Lung (tissue), 11 donors: ENCODE measurements at regions not wholly inside any gene's neighbourhood (a gene's known extent, or its start where the extent isn't known, plus 50 kb on each side); places are given as distances from the start of the nearest gene placed in this dataset.

ENCODE experiments used
- ATAC-seq: fragments of 200-7000 bp; cut with Tn5 transposase; one replicate; pipeline ENCODE4 v1.9.1; 2020; ENCODE audit warnings: moderate number of reproducible peaks; ENCODE audit not compliant: insufficient read depth, low FRiP score
- DNase-seq, 3 donors: peaks; one replicate each; pipeline ENCODE4 v3.0.0-alpha.2; 2013 to 2017
- H3K27ac ChIP-seq, 2 donors: one replicate each; pipeline ENCODE4 v1.5.1; 2013; ENCODE audit warnings: mild to moderate bottlenecking in 2 of 2, moderate library complexity in 2 of 2, control low read depth in 1 of 2, inconsistent platforms in 1 of 2, low read depth in 1 of 2, low read length in 1 of 2
- H3K27me3 ChIP-seq, 3 donors: one replicate each; pipeline ENCODE4 v1.5.1; 2013; ENCODE audit warnings: low read length in 2 of 3; ENCODE audit not compliant: control insufficient read depth in 3 of 3, insufficient read depth in 3 of 3
- H3K36me3 ChIP-seq, 4 donors: one replicate each; pipeline ENCODE4 v1.5.1; 2013; ENCODE audit warnings: low read length in 4 of 4, mild to moderate bottlenecking in 1 of 4, moderate library complexity in 1 of 4; ENCODE audit not compliant: control insufficient read depth in 4 of 4, insufficient read depth in 4 of 4
- H3K4me1 ChIP-seq, 5 donors: one replicate each; pipeline ENCODE4 v1.5.1; 2013; ENCODE audit warnings: low read length in 5 of 5, mild to moderate bottlenecking in 2 of 5, moderate library complexity in 1 of 5; ENCODE audit not compliant: control insufficient read depth in 5 of 5, insufficient read depth in 5 of 5
- H3K4me3 ChIP-seq: one replicate; pipeline ENCODE4 v1.5.1; 2013; ENCODE audit warnings: mild to moderate bottlenecking, control low read depth, moderate library complexity
- H3K9ac ChIP-seq, 2 donors: one replicate each; pipeline ENCODE4 v1.5.1; 2013; ENCODE audit warnings: low read length in 2 of 2, control low read depth in 1 of 2; ENCODE audit not compliant: insufficient read depth in 1 of 2
- H3K9me3 ChIP-seq, 4 donors: one replicate each; pipeline ENCODE4 v1.5.1; 2013; ENCODE audit warnings: low read length in 3 of 4, mild to moderate bottlenecking in 1 of 4, moderate library complexity in 1 of 4; ENCODE audit not compliant: control insufficient read depth in 4 of 4, insufficient read depth in 3 of 4
- CTCF ChIP-seq: IDR thresholded peaks from 2 replicates; pipeline ENCODE4 v1.5.1; 2012; ENCODE audit warnings: mild to moderate bottlenecking; ENCODE audit errors: control extremely low read depth, extremely low read depth
- WGBS, 2 donors: extraction: QIAGEN DNeasy Blood & Tissue Kit; methylation state at CpG; one replicate each; pipeline ENCODE4 v1.1.7; 2013; 5-methylcytosine and 5-hydroxymethylcytosine counted together
- donor health status: control.
- donor health status: control.
- donor health status: Bipolar disorder and iron deficiency.
- donor health status: healthy.
- donor health status: DM: yes; HTN: yes; CAD: no.

- no peaks in the 10 kb centered on the region for H3K36me3 ChIP-seq
- no peaks in the 10 kb centered on the region for H3K9me3 ChIP-seq
- peaks cover 0 to 33% (median 0%) of the 10 kb centered on the region in 5 donors for H3K4me1 ChIP-seq
- ATAC-seq (no peak), DNase-seq (no peak)
- 68 to 87% methylated on average over 2 of the region's 2 CpGs for WGBS, 2 donors
- no peaks in the 10 kb centered on the region for H3K27me3 ChIP-seq
- no peak for TF ChIP-seq CTCF
- H3K27ac ChIP-seq, result no peak overlapping the region
- H3K4me3 ChIP-seq, result no peak overlapping the region
- H3K9ac ChIP-seq, result no peak overlapping the region
Observed at GRCh38 chr11:15725246-15725645, 610.5 kb downstream of the INSC start.

- no peak overlapping the region for H3K9ac ChIP-seq
- no peak overlapping the region for H3K27ac ChIP-seq
- H3K4me3 ChIP-seq, result no peak overlapping the region
- no peaks in the 10 kb centered on the region for H3K36me3 ChIP-seq
- H3K4me1 ChIP-seq, result peaks cover 0 to 37% (median 0%) of the 10 kb centered on the region in 5 donors
- peaks cover 0 to 4% (median 0%) of the 10 kb centered on the region in 4 donors for H3K9me3 ChIP-seq
- no peak for ATAC-seq
- no peak for TF ChIP-seq CTCF
- 67 to 72% methylated on average over 3 of the region's 3 CpGs for WGBS, 2 donors
- DNase-seq, result no peak
- no peaks in the 10 kb centered on the region for H3K27me3 ChIP-seq
Observed at GRCh38 chr11:15726221-15726746, 611.6 kb downstream of the INSC start.

- WGBS, 2 donors, result 76 to 81% methylated on average over 2 of the region's 2 CpGs
- Histone ChIP-seq H3K9ac (no peak overlapping the region), H3K27me3 (no peaks in the 10 kb centered on the region), H3K36me3 (no peaks in the 10 kb centered on the region), H3K4me1 (peaks cover 0 to 37% (median 0%) of the 10 kb centered on the region in 5 donors), H3K9me3 (peaks cover 0 to 4% (median 0%) of the 10 kb centered on the region in 4 donors), H3K27ac (peak overlapping the region in 1 of 2 donors; percentile 34), H3K4me3 (no peak overlapping the region)
- TF ChIP-seq CTCF, result no peak
- ATAC-seq, result no peak
- DNase-seq, result peak in 2 of 3 donors; percentile 26 to 50
Observed at GRCh38 chr11:15726893-15727519, 612.3 kb downstream of the INSC start.

- TF ChIP-seq CTCF, result no peak
- no peak overlapping the region for H3K4me3 ChIP-seq
- peak in 2 of 3 donors; percentile 57 to 75 for DNase-seq
- no peaks in the 10 kb centered on the region for H3K36me3 ChIP-seq
- no peak for ATAC-seq
- no peak overlapping the region for H3K27ac ChIP-seq
- H3K9me3 ChIP-seq, result peaks cover 0 to 4% (median 0%) of the 10 kb centered on the region in 4 donors
- H3K9ac ChIP-seq, result no peak overlapping the region
- H3K27me3 ChIP-seq, result no peaks in the 10 kb centered on the region
- H3K4me1 ChIP-seq, result peaks cover 0 to 37% (median 0%) of the 10 kb centered on the region in 5 donors
Observed at GRCh38 chr11:15727520-15727914, 612.8 kb downstream of the INSC start.
